T-helper 1 cell (primary cell): ENCODE measurements at regions not wholly inside any gene's neighbourhood (a gene's known extent, or its start where the extent isn't known, plus 50 kb on each side); places are given as distances from the start of the nearest gene placed in this dataset.

Experiments
- DNase-seq, 5 donors: peaks; one replicate each; pipeline ENCODE4 v3.0.0-alpha.2; 2012 to 2020

- peak in 2 of 5 donors; percentile 2 to 95 for DNase-seq
Measured at GRCh38 chrX:39874202-39874816, 223.4 kb downstream of the BCOR start.

- no peak for DNase-seq
Measured at GRCh38 chrX:39875834-39876628, 221.7 kb downstream of the BCOR start.

- no peak for DNase-seq
Measured at GRCh38 chrX:39877905-39878304, 219.9 kb downstream of the BCOR start.

GRCh38 chrX:39883666-39884065 is 214.1 kb downstream of the BCOR start:
- peak in 1 of 5 donors; percentile 83 for DNase-seq

GRCh38 chrX:39886282-39886681 is 211.5 kb downstream of the BCOR start:
- DNase-seq = no peak

GRCh38 chrX:39888730-39889129 is 209.0 kb downstream of the BCOR start:
- DNase-seq = no peak

- DNase-seq = no peak
Measured at GRCh38 chrX:39889704-39890103, 208.1 kb downstream of the BCOR start.

- no peak for DNase-seq
Measured at GRCh38 chrX:39890807-39891206, 207.0 kb downstream of the BCOR start.

- DNase-seq = peak in 1 of 5 donors; percentile 61
Measured at GRCh38 chrX:39891781-39892180, 206.0 kb downstream of the BCOR start.

- no peak for DNase-seq
Measured at GRCh38 chrX:39893417-39894338, 204.1 kb downstream of the BCOR start.

GRCh38 chrX:39894683-39895082 is 203.1 kb downstream of the BCOR start:
- no peak for DNase-seq

GRCh38 chrX:39895218-39896110 is 202.3 kb downstream of the BCOR start:
- no peak for DNase-seq

- DNase-seq = no peak
Measured at GRCh38 chrX:39896951-39897740, 200.6 kb downstream of the BCOR start.

- no peak for DNase-seq
Measured at GRCh38 chrX:39897741-39898097, 200.0 kb downstream of the BCOR start.

GRCh38 chrX:39898147-39898546 is 199.6 kb downstream of the BCOR start:
- no peak for DNase-seq

GRCh38 chrX:39899059-39899458 is 198.7 kb downstream of the BCOR start:
- DNase-seq = no peak

- no peak for DNase-seq
Measured at GRCh38 chrX:39899856-39900776, 197.6 kb downstream of the BCOR start.

GRCh38 chrX:39900777-39901170 is 197.0 kb downstream of the BCOR start:
- DNase-seq = no peak

- DNase-seq = peak in 1 of 5 donors; percentile 27
Measured at GRCh38 chrX:39903343-39903742, 194.4 kb downstream of the BCOR start.

- DNase-seq = peak in 1 of 5 donors; percentile 68
Measured at GRCh38 chrX:39903937-39904336, 193.8 kb downstream of the BCOR start.
